GM23248 (cell line): ENCODE measurements at regions not wholly inside any gene's neighbourhood (a gene's known extent, or its start where the extent isn't known, plus 50 kb on each side); places are given as distances from the start of the nearest gene placed in this dataset.

Experiments used
- DNase-seq: peaks from one replicate; pipeline ENCODE4 v3.0.0-alpha.2; 2015
- H2AFZ ChIP-seq: fragments of 200-600 bp; sonication (generic); 2 replicates; pipeline ENCODE4 v1.6.1; 2016; ENCODE audit warnings: antibody characterized with exemption
- H3F3A ChIP-seq: fragments of 200-600 bp; sonication (generic); 2 replicates; pipeline ENCODE4 v1.6.1; 2016; ENCODE audit warnings: mild to moderate bottlenecking, antibody characterized with exemption, mixed run types; ENCODE audit not compliant: insufficient read depth
- H3K27ac ChIP-seq: fragments of 200-600 bp; sonication (generic); 2 replicates; pipeline ENCODE4 v1.5.1; 2016; ENCODE audit warnings: mild to moderate bottlenecking
- H3K27me3 ChIP-seq: fragments of 200-600 bp; sonication (generic); replicated peaks from 2 replicates; pipeline ENCODE4 v1.6.1; 2016; ENCODE audit warnings: mild to moderate bottlenecking; ENCODE audit not compliant: insufficient read depth
- H3K36me3 ChIP-seq: fragments of 200-600 bp; sonication (generic); 2 replicates; pipeline ENCODE4 v1.6.1; 2016; ENCODE audit warnings: low read depth, mild to moderate bottlenecking
- H3K4me1 ChIP-seq: fragments of 200-600 bp; sonication (generic); 2 replicates; pipeline ENCODE4 v1.6.1; 2016; ENCODE audit warnings: mild to moderate bottlenecking; ENCODE audit not compliant: insufficient read depth
- H3K4me2 ChIP-seq: fragments of 200-600 bp; sonication (generic); one replicate; pipeline ENCODE4 v1.6.1; 2016; ENCODE audit warnings: mild to moderate bottlenecking; ENCODE audit not compliant: unreplicated experiment
- H3K4me3 ChIP-seq: fragments of 200-600 bp; sonication (generic); 2 replicates; pipeline ENCODE4 v1.5.1; 2016; ENCODE audit warnings: mild to moderate bottlenecking
- H3K79me2 ChIP-seq: fragments of 200-600 bp; sonication (generic); 2 replicates; pipeline ENCODE4 v1.6.1; 2016; ENCODE audit warnings: mild to moderate bottlenecking; ENCODE audit not compliant: insufficient read depth
- H3K9ac ChIP-seq: fragments of 200-600 bp; sonication (generic); 2 replicates; pipeline ENCODE4 v1.6.1; 2016; ENCODE audit warnings: mild to moderate bottlenecking
- H3K9me2 ChIP-seq: fragments of 200-600 bp; sonication (generic); 2 replicates; pipeline ENCODE4 v1.6.1; 2016; ENCODE audit warnings: mixed run types, mild to moderate bottlenecking, moderate library complexity; ENCODE audit not compliant: insufficient read depth
- H3K9me3 ChIP-seq: fragments of 200-600 bp; sonication (generic); one replicate; pipeline ENCODE4 v1.6.1; 2017; ENCODE audit warnings: low read depth
- H4K20me1 ChIP-seq: fragments of 200-600 bp; sonication (generic); 2 replicates; pipeline ENCODE4 v1.6.0; 2016; ENCODE audit not compliant: insufficient read depth
- EZH2 ChIP-seq: fragments of 200-600 bp; sonication (generic); IDR thresholded peaks from 2 replicates; pipeline ENCODE4 v1.6.1; 2018; ENCODE audit warnings: antibody characterized with exemption, mild to moderate bottlenecking; ENCODE audit not compliant: insufficient read depth, poor library complexity, severe bottlenecking
- EZH2phosphoT487 ChIP-seq: fragments of 200-600 bp; sonication (generic); IDR thresholded peaks from 2 replicates; pipeline ENCODE4 v1.6.1; 2018; ENCODE audit warnings: antibody characterized with exemption, moderate library complexity, mild to moderate bottlenecking, low read depth; ENCODE audit not compliant: insufficient read depth
- WGBS, 2 experiments: methylation state at CpG; one replicate each; pipeline ENCODE4 v1.1.6; 2015 to 2017; ENCODE audit warnings: low lambda C conversion rate in 2 of 2, low coverage in 1 of 2; ENCODE audit errors: missing lambda C conversion rate in 2 of 2; 5-methylcytosine and 5-hydroxymethylcytosine counted together
- in situ Hi-C: fragments of 300-500 bp; cut with MboI; formaldehyde crosslinking; loops from 2 replicates; pipeline ENCODE4 v1.15.0; 2020

- 59% methylated on average over 3 of the region's 3 CpGs for WGBS, 2 experiments
- H3K36me3 ChIP-seq = no peaks in the 10 kb centered on the region
- TF ChIP-seq EZH2 (no peak), EZH2phosphoT487 (no peak)
These were observed 278.6 kb upstream of the CDH10 start for GRCh38 chr5:24923400-24923799.

GRCh38 chr5:24918676-24919075, 273.9 kb upstream of the CDH10 start:
- Histone ChIP-seq H3K36me3 (no peaks in the 10 kb centered on the region), H3K9ac (no peak overlapping the region), H3K4me3 (no peak overlapping the region), H4K20me1 (no peaks in the 10 kb centered on the region), H3K9me2 (no peaks in the 10 kb centered on the region), H3F3A (no peaks in the 10 kb centered on the region), H3K4me2 (no peak overlapping the region), H3K27ac (no peak overlapping the region), H3K79me2 (no peaks in the 10 kb centered on the region), H3K27me3 (no peaks in the 10 kb centered on the region), H3K9me3 (no peaks in the 10 kb centered on the region), H2AFZ (no peak overlapping the region), H3K4me1 (no peaks in the 10 kb centered on the region)
- WGBS, 2 experiments = 32 to 41% methylated on average over 1 of the region's 1 CpG
- no peak for DNase-seq
- in situ Hi-C loops = no loop called here
- TF ChIP-seq EZH2phosphoT487 = no peak
- TF ChIP-seq EZH2 = no peak

More at GRCh38 chr5:24923400-24923799, 278.6 kb upstream of the CDH10 start:
- H2AFZ ChIP-seq = no peak overlapping the region
- no peak overlapping the region for H3K27ac ChIP-seq
- no peaks in the 10 kb centered on the region for H3K4me1 ChIP-seq
- H3K4me2 ChIP-seq = no peak overlapping the region
- H3K9me3 ChIP-seq = no peaks in the 10 kb centered on the region
- H3F3A ChIP-seq = no peaks in the 10 kb centered on the region
- no peaks in the 10 kb centered on the region for H3K79me2 ChIP-seq
- no peak overlapping the region for H3K4me3 ChIP-seq
- H4K20me1 ChIP-seq = no peaks in the 10 kb centered on the region
- H3K9ac ChIP-seq = no peak overlapping the region
- DNase-seq = no peak
- H3K9me2 ChIP-seq = no peaks in the 10 kb centered on the region
- no peaks in the 10 kb centered on the region for H3K27me3 ChIP-seq
- in situ Hi-C loops = no loop called here

- in situ Hi-C loops = no loop called here
- TF ChIP-seq EZH2phosphoT487 (no peak), EZH2 (no peak)
These were observed 272.1 kb upstream of the CDH10 start for GRCh38 chr5:24916863-24917262.

DNA sequence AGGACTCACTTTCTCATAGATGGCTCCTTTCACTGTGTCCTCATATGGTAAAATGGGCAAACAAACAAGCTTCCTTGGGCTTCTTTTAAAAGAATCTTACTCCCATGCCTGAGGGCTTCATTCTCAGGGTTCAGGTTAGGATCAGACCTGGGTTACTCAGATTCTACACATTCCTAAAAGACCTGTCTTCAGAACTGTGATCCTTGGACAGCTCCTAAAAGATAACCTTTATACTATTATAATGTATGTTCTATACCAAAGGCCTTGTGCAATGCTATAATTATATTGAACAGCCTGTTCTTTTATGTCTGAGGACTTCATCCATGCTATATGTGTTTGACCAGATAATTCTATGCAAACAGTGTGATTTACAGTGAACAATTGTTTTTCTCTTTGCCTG, 264.4 kb upstream of the CDH10 start:
- Histone ChIP-seq H3K4me1 (peaks cover 9% of the 10 kb centered on the region; the same call in 1 of the 2 replicates), H3K9me3 (no peaks in the 10 kb centered on the region), H3K27me3 (no peaks in the 10 kb centered on the region), H3F3A (0 out of 2 replicates have a peak, but pooled peaks cover 8% of the 10 kb centered on the region), H3K9me2 (no peaks in the 10 kb centered on the region), H2AFZ (no peak overlapping the region), H3K27ac (no peak overlapping the region), H3K4me3 (no peak overlapping the region), H4K20me1 (no peaks in the 10 kb centered on the region), H3K9ac (no peak overlapping the region), H3K4me2 (no peak overlapping the region), H3K79me2 (no peaks in the 10 kb centered on the region), H3K36me3 (no peaks in the 10 kb centered on the region)
- TF ChIP-seq EZH2phosphoT487 (no peak), EZH2 (no peak)
- in situ Hi-C loops = no loop called here
- DNase-seq = no peak

More at GRCh38 chr5:24916863-24917262, 272.1 kb upstream of the CDH10 start:
- H3K9me2 ChIP-seq = no peaks in the 10 kb centered on the region
- no peaks in the 10 kb centered on the region for H3K4me1 ChIP-seq
- no peak overlapping the region for H3K4me2 ChIP-seq
- no peak for DNase-seq
- H3K9me3 ChIP-seq = no peaks in the 10 kb centered on the region
- no peak overlapping the region for H3K4me3 ChIP-seq
- H3K36me3 ChIP-seq = no peaks in the 10 kb centered on the region
- no peaks in the 10 kb centered on the region for H3K79me2 ChIP-seq
- no peak overlapping the region for H3K27ac ChIP-seq
- no peaks in the 10 kb centered on the region for H4K20me1 ChIP-seq
- 51 to 58% methylated on average over 2 of the region's 2 CpGs for WGBS, 2 experiments
- no peak overlapping the region for H2AFZ ChIP-seq
- H3K9ac ChIP-seq = no peak overlapping the region
- no peaks in the 10 kb centered on the region for H3K27me3 ChIP-seq
- no peaks in the 10 kb centered on the region for H3F3A ChIP-seq

- no peak overlapping the region for H2AFZ ChIP-seq
- no peak overlapping the region for H3K27ac ChIP-seq
- no peaks in the 10 kb centered on the region for H3K27me3 ChIP-seq
- H3K79me2 ChIP-seq = no peaks in the 10 kb centered on the region
- H3K36me3 ChIP-seq = no peaks in the 10 kb centered on the region
- in situ Hi-C loops = no loop called here
- no peaks in the 10 kb centered on the region for H3K9me3 ChIP-seq
- H3K9me2 ChIP-seq = no peaks in the 10 kb centered on the region
- TF ChIP-seq EZH2 (no peak), EZH2phosphoT487 (no peak)
- no peak overlapping the region for H3K4me2 ChIP-seq
- DNase-seq = no peak
- no peak overlapping the region for H3K9ac ChIP-seq
- no peak overlapping the region for H3K4me3 ChIP-seq
- 70 to 72% methylated on average over 1 of the region's 1 CpG for WGBS, 2 experiments
- H4K20me1 ChIP-seq = no peaks in the 10 kb centered on the region
- H3F3A ChIP-seq = 0 out of 2 replicates have a peak, but pooled peaks cover 8% of the 10 kb centered on the region
- peaks cover 9% of the 10 kb centered on the region; the same call in 1 of the 2 replicates for H3K4me1 ChIP-seq
These were observed 261.9 kb upstream of the CDH10 start for GRCh38 chr5:24906689-24907088.
